NB4 (cell line): ENCODE measurements at regions not wholly inside any gene's neighbourhood (a gene's known extent, or its start where the extent isn't known, plus 50 kb on each side); places are given as distances from the start of the nearest gene placed in this dataset.

ENCODE experiments used
- DNase-seq: peaks from one replicate; pipeline ENCODE4 v3.0.0; 2010; ENCODE audit warnings: low read depth
- H3K4me3 ChIP-seq: one replicate; pipeline ENCODE4 v1.5.1; 2011; ENCODE audit warnings: mild to moderate bottlenecking, low read depth, low read length, moderate library complexity
- CTCF ChIP-seq: IDR thresholded peaks from one replicate; pipeline ENCODE4 v1.5.1; 2012; ENCODE audit warnings: low read depth, low read length
- MAX ChIP-seq: IDR thresholded peaks from 2 replicates; pipeline ENCODE4 v1.6.1; 2011; ENCODE audit warnings: low read depth, low read length
- MYC ChIP-seq: IDR thresholded peaks from 2 replicates; pipeline ENCODE4 v1.6.1; 2011; ENCODE audit warnings: low read depth, low read length
- POLR2A ChIP-seq: IDR thresholded peaks from 2 replicates; pipeline ENCODE4 v1.6.1; 2011; ENCODE audit warnings: mild to moderate bottlenecking; ENCODE audit not compliant: insufficient read length; ENCODE audit errors: extremely low read depth

GRCh38 chr2:236935631-236936445 lies 149.9 kb upstream of the COPS8 start:
- DNase-seq: no peak
- no peak overlapping the region for H3K4me3 ChIP-seq
- no peak for TF ChIP-seq MAX
- TF ChIP-seq MYC: no peak
- no peak for TF ChIP-seq POLR2A
- no peak for TF ChIP-seq CTCF

GRCh38 chr2:236936446-236936940 lies 149.2 kb upstream of the COPS8 start:
- H3K4me3 ChIP-seq: no peak overlapping the region
- no peak for DNase-seq
- TF ChIP-seq MYC: no peak
- TF ChIP-seq POLR2A: no peak
- TF ChIP-seq CTCF: no peak
- TF ChIP-seq MAX: no peak

- H3K4me3 ChIP-seq: no peak overlapping the region
- DNase-seq: no peak
- TF ChIP-seq MAX: no peak
- TF ChIP-seq CTCF: no peak
Measured at GRCh38 chr2:236938126-236938525, 147.6 kb upstream of the COPS8 start.

GRCh38 chr2:236939271-236939670 lies 146.4 kb upstream of the COPS8 start:
- no peak for TF ChIP-seq POLR2A
- TF ChIP-seq MAX: no peak
- TF ChIP-seq CTCF: no peak
- TF ChIP-seq MYC: no peak
- no peak for DNase-seq
- H3K4me3 ChIP-seq: no peak overlapping the region

- H3K4me3 ChIP-seq: no peak overlapping the region
- no peak for TF ChIP-seq POLR2A
- TF ChIP-seq MYC: no peak
- TF ChIP-seq CTCF: no peak
- no peak for TF ChIP-seq MAX
- DNase-seq: no peak
Measured at GRCh38 chr2:236939721-236940231, 145.9 kb upstream of the COPS8 start.
